ENCODE measurements at regions not wholly inside any gene's neighbourhood (a gene's known extent, or its start where the extent isn't known, plus 50 kb on each side); places are given as distances from the start of the nearest gene placed in this dataset.
A peak's percentile ranks its signal among the peaks of the same experiment; 100 is the strongest.
"Not testable (repeated sequence)": the region's sequence is repeated elsewhere in the genome, so short reads cannot be mapped to it uniquely, and the experiment has no call there.

- H3K4me1 ChIP-seq (ENCODE audit: control insufficient read depth, insufficient read depth, low read length) = no peaks in the 10 kb centered on the region
- intact Hi-C loops (cut with DNase I) = no loop called here
- no peak for DNase-seq
- H3K27me3 ChIP-seq (ENCODE audit: control insufficient read depth, insufficient read depth) = no peaks in the 10 kb centered on the region
- no peak overlapping the region for H3K4me3 ChIP-seq (ENCODE audit: low read length)
- WGBS = 59% methylated on average over 1 of the region's 1 CpG
- ATAC-seq = no peak
- no peaks in the 10 kb centered on the region for H3K9me3 ChIP-seq (ENCODE audit: control insufficient read depth, low read length)
- no peak overlapping the region for H3K27ac ChIP-seq (ENCODE audit: low read length)
These were observed 135.1 kb upstream of the RFX3 start for GRCh38 chr9:3660936-3661335.

- WGBS = 88% methylated on average over 2 of the region's 2 CpGs
- H3K27me3 ChIP-seq (ENCODE audit: control insufficient read depth, insufficient read depth) = no peaks in the 10 kb centered on the region
- no peaks in the 10 kb centered on the region for H3K4me1 ChIP-seq (ENCODE audit: control insufficient read depth, insufficient read depth, low read length)
- no peak overlapping the region for H3K27ac ChIP-seq (ENCODE audit: low read length)
- intact Hi-C loops (cut with DNase I) = no loop called here
- H3K4me3 ChIP-seq (ENCODE audit: low read length) = no peak overlapping the region
- ATAC-seq = no peak
- no peaks in the 10 kb centered on the region for H3K9me3 ChIP-seq (ENCODE audit: control insufficient read depth, low read length)
- no peak for DNase-seq
These were observed 133.8 kb upstream of the RFX3 start for GRCh38 chr9:3659647-3660046.

DNA sequence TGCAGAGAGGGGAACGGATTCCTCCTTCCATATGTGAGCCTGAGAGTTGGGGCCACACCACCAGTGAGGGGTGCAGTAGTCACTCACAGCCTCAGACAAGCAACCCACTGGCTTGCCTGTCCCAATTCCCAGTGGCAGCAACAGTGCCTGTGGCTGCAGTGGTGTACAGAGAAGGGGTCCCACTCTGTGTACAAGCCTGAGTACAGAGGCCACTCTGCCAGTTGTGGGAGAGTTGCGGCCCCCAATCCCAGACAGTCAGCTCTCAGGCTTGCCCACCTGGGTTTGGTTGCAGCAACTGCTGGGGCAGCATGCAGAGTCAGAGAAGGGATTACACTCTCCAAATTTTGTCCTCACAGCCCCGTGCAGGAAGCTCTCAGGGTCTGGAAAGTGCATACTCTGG, 133.2 kb upstream of the RFX3 start:
- H3K9me3 ChIP-seq (ENCODE audit: control insufficient read depth, low read length) = no peaks in the 10 kb centered on the region
- ATAC-seq (no peak), DNase-seq (no peak)
- no peak overlapping the region for H3K4me3 ChIP-seq (ENCODE audit: low read length)
- H3K4me1 ChIP-seq (ENCODE audit: control insufficient read depth, insufficient read depth, low read length) = no peaks in the 10 kb centered on the region
- H3K27ac ChIP-seq (ENCODE audit: low read length) = no peak overlapping the region
- 92% methylated on average over 3 of the region's 3 CpGs for WGBS
- intact Hi-C loops (cut with DNase I) = no loop called here
- H3K27me3 ChIP-seq (ENCODE audit: control insufficient read depth, insufficient read depth) = no peaks in the 10 kb centered on the region

DNA sequence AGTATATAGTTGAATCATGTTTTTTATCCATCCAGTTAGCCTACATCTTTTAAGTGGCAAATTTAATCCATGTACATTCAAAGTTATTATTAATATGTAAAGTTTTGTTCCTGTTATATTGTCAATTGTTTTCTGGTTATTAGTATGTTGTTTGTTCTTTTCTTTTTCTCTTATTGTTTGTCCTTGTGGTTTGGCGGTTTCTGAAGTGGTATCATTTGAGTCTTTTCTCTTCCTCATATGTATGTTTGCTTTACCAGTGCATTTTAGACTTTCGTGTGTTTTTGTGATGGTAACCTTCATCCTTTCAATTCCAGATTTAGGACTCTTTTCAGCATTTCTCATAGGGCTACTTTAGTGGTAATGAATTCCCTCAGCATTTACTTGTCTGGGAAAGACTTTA, 130.4 kb upstream of the RFX3 start:
- Histone ChIP-seq H3K4me1 (ENCODE audit: control insufficient read depth, insufficient read depth, low read length) (no peaks in the 10 kb centered on the region), H3K27ac (ENCODE audit: low read length) (no peak overlapping the region), H3K27me3 (ENCODE audit: control insufficient read depth, insufficient read depth) (no peaks in the 10 kb centered on the region), H3K4me3 (ENCODE audit: low read length) (no peak overlapping the region), H3K9me3 (ENCODE audit: control insufficient read depth, low read length) (no peaks in the 10 kb centered on the region)
- no peak for ATAC-seq
- DNase-seq = no peak
- 91% methylated on average over 2 of the region's 2 CpGs for WGBS
- intact Hi-C loops (cut with DNase I) = no loop called here

DNA sequence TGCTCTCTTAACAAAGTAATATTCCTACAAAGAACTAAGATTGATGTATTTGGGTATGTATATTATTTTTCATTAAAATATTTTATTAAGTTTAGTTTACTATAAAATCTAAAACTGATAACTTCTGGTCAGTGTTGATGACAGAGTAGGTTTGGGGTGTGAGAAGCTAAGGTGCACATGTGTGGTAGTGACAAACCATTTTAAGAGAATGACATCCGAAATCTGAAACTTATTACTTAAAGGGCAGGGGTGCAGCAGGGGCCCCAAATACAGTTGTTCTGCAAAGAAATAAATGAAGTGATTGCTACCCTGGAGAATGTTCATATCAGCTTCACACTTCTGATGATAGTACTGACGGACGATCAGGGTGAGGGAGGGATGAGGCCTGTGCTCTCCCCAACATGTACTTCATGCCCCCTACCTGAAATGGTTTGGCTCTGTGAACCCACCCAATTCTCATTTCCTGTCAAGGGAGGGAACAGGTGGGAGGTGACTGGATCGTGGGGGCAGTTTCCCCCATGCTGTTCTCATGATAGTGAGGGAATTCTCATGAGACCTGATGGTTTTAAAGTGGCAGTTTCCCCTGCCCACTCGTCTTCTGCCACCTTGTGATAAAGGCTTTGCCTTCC, 125.3 kb upstream of the RFX3 start:
- Histone ChIP-seq H3K4me1 (ENCODE audit: control insufficient read depth, insufficient read depth, low read length) (no peaks in the 10 kb centered on the region), H3K27ac (ENCODE audit: low read length) (no peak overlapping the region), H3K27me3 (ENCODE audit: control insufficient read depth, insufficient read depth) (no peaks in the 10 kb centered on the region), H3K4me3 (ENCODE audit: low read length) (no peak overlapping the region), H3K9me3 (ENCODE audit: control insufficient read depth, low read length) (no peaks in the 10 kb centered on the region)
- intact Hi-C loops (cut with DNase I) = no loop called here
- no peak for ATAC-seq
- no peak for DNase-seq
- 47% methylated on average over 5 of the region's 5 CpGs for WGBS

DNA sequence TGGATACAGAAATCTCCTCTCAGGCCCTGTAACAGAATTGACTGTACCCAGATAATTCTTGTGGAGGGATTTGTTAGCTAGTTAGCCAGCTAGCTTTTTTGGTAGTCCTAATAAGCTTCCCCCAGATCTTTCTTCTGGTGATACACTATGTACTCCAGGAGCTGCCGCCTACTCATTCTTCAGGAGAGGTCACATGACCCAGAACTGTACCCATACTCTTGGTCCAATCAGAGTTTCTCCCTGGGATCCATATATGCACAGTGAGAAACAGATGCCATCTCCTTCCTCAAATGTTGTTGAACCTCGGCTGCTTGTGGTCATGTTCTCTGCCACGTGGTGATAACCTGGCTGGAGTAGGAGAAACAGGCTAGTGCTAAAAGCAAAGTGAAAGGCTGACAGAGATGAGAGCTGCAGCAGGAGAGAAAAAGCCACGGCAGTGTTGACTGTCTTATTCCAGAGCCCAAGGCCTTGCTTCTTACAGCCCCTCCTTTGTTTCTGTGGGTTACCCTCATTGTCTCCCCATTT, 123.0 kb upstream of the RFX3 start:
- intact Hi-C loops (cut with DNase I) = no loop called here

DNA sequence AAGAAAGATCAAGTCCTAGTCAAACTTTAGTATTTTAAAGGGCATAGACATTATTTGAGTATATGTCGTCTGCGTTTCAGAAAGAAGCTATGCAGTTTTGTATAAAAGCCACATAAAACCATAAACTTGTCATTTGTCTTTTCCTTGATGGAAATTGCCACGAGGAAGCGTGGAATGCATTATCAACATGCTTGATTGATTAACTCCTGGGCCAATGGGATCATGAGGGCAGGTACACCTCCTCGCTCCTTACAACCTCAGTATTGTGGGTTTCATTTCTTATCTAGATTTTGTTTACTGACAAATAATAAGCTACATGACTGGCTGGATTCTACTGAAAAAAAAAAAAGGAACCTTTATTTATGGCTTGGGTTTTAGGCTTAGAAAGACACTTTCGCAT, 122.5 kb upstream of the RFX3 start:
- DNase-seq (no peak), ATAC-seq (no peak)
- H3K4me3 ChIP-seq (ENCODE audit: low read length) = no peak overlapping the region
- 88% methylated on average over 6 of the region's 6 CpGs for WGBS
- no peaks in the 10 kb centered on the region for H3K9me3 ChIP-seq (ENCODE audit: control insufficient read depth, low read length)
- H3K4me1 ChIP-seq (ENCODE audit: control insufficient read depth, insufficient read depth, low read length) = no peaks in the 10 kb centered on the region
- H3K27me3 ChIP-seq (ENCODE audit: control insufficient read depth, insufficient read depth) = no peaks in the 10 kb centered on the region
- intact Hi-C loops (cut with DNase I) = no loop called here
- H3K27ac ChIP-seq (ENCODE audit: low read length) = no peak overlapping the region

More for the DNA sequence above, 123.0 kb upstream of the RFX3 start:
- ATAC-seq (no peak), DNase-seq (no peak)
- WGBS = 80% methylated on average over 4 of the region's 4 CpGs
- Histone ChIP-seq H3K27ac (ENCODE audit: low read length) (no peak overlapping the region), H3K4me1 (ENCODE audit: control insufficient read depth, insufficient read depth, low read length) (no peaks in the 10 kb centered on the region), H3K27me3 (ENCODE audit: control insufficient read depth, insufficient read depth) (no peaks in the 10 kb centered on the region), H3K9me3 (ENCODE audit: control insufficient read depth, low read length) (no peaks in the 10 kb centered on the region), H3K4me3 (ENCODE audit: low read length) (no peak overlapping the region)

GRCh38 chr9:3647652-3648051, 121.9 kb upstream of the RFX3 start:
- Histone ChIP-seq H3K4me1 (ENCODE audit: control insufficient read depth, insufficient read depth, low read length) (no peaks in the 10 kb centered on the region), H3K27ac (ENCODE audit: low read length) (no peak overlapping the region), H3K4me3 (ENCODE audit: low read length) (no peak overlapping the region), H3K27me3 (ENCODE audit: control insufficient read depth, insufficient read depth) (no peaks in the 10 kb centered on the region), H3K9me3 (ENCODE audit: control insufficient read depth, low read length) (no peaks in the 10 kb centered on the region)
- no peak for ATAC-seq
- intact Hi-C loops (cut with DNase I) = no loop called here
- no peak for DNase-seq
- 59% methylated on average over 1 of the region's 1 CpG for WGBS

DNA sequence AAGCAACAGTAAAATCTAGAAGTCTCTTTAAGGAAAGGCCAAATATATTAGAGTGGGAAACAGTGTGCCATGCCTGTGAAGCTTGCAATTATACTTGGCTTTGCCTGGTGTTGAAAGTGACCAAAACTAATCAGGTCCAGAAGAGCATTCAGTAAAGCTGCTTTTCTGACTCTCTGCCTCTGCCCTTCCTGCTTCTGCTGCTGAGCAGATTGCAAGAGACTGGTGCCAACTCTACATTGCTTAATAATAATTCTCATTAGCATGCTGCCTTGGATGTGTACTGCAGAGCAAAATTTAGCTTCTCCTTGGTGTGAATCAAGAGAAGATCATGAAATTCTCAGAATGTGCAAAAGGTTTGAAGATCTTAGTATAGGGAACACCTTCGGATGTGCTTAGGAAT, 120.4 kb upstream of the RFX3 start:
- no peaks in the 10 kb centered on the region for H3K9me3 ChIP-seq (ENCODE audit: control insufficient read depth, low read length)
- H3K4me3 ChIP-seq (ENCODE audit: low read length) = no peak overlapping the region
- H3K27me3 ChIP-seq (ENCODE audit: control insufficient read depth, insufficient read depth) = no peaks in the 10 kb centered on the region
- no peaks in the 10 kb centered on the region for H3K4me1 ChIP-seq (ENCODE audit: control insufficient read depth, insufficient read depth, low read length)
- no peak overlapping the region for H3K27ac ChIP-seq (ENCODE audit: low read length)
- no peak for DNase-seq
- WGBS = 95% methylated on average over 1 of the region's 1 CpG
- peak in 1 of 2 donors; percentile 56 for ATAC-seq
- intact Hi-C loops (cut with DNase I) = no loop called here

DNA sequence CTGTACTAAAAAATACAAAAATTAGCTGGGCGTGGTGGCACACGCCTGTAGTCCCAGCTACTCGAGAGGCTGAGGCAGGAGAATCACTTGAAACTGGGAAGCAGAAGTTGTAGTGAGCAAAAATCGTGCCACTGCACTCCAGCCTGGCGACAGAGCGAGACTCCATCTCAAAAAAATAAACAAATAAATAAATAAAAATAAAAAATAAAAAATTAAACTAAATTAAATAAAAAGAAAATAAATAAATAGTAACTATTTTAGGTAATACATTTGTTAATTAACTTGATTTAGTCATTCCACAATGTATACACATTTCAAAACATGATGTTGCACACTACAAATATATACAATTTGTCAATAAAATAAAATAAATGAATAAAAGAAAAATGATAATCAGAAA, 116.3 kb upstream of the RFX3 start:
- 93% methylated on average over 6 of the region's 6 CpGs for WGBS
- intact Hi-C loops (cut with DNase I); H3K9me3 ChIP-seq (ENCODE audit: control insufficient read depth, low read length); ATAC-seq; H3K4me1 ChIP-seq (ENCODE audit: control insufficient read depth, insufficient read depth, low read length); DNase-seq; H3K27ac ChIP-seq (ENCODE audit: low read length); H3K27me3 ChIP-seq (ENCODE audit: control insufficient read depth, insufficient read depth); H3K4me3 ChIP-seq (ENCODE audit: low read length): not testable (repeated sequence)

DNA sequence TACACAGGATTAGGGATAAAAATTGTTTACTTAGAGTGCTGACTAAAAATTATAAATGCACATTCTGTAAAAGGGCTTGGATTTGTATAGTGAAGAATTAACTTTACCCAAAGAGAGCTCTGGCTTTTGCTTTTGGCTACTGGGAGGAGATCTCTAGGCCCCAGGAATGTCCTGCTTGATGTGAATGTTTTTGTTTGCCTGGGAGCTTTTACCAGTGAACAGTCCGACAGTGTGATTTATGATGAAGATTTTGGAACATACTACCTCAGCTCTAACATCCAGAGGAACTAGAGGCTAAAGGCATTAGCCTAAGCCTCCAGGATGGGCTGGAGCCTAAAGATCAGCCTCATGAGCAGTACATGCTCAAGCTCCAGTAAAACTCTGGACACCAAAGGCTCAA, 103.7 kb upstream of the RFX3 start:
- intact Hi-C loops (cut with DNase I) = no loop called here
- H3K4me1 ChIP-seq (ENCODE audit: control insufficient read depth, insufficient read depth, low read length) = peaks cover 1% of the 10 kb centered on the region
- 66% methylated on average over 1 of the region's 1 CpG for WGBS
- H3K4me3 ChIP-seq (ENCODE audit: low read length) = no peak overlapping the region
- ATAC-seq (no peak), DNase-seq (no peak)
- H3K27me3 ChIP-seq (ENCODE audit: control insufficient read depth, insufficient read depth) = no peaks in the 10 kb centered on the region
- no peak overlapping the region for H3K27ac ChIP-seq (ENCODE audit: low read length)
- no peaks in the 10 kb centered on the region for H3K9me3 ChIP-seq (ENCODE audit: control insufficient read depth, low read length)

DNA sequence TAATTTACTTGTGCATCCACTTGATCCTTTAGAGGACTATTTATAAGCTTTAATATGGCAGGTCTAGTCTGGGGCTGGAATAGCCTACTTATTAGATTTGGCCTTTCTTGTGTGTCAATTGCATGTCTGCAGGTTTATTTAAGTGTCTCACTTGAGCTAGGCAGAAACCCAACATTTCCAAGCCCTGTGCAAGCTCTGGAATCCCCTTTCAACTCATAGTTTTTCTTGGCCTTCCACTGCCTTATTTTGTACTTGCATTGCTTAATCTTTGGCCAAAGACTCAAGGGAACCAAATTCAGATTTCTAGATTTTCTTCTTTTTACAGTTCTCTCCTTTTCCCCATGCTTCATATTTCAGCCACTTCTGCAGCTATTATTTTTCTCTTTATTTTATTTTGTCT, 102.4 kb upstream of the RFX3 start:
- ATAC-seq (peak; percentile 45 to 72), DNase-seq (no peak)
- H3K27me3 ChIP-seq (ENCODE audit: control insufficient read depth, insufficient read depth) = no peaks in the 10 kb centered on the region
- H3K27ac ChIP-seq (ENCODE audit: low read length) = no peak overlapping the region
- no peaks in the 10 kb centered on the region for H3K9me3 ChIP-seq (ENCODE audit: control insufficient read depth, low read length)
- no peak overlapping the region for H3K4me3 ChIP-seq (ENCODE audit: low read length)
- peaks cover 1% of the 10 kb centered on the region for H3K4me1 ChIP-seq (ENCODE audit: control insufficient read depth, insufficient read depth, low read length)
- intact Hi-C loops (cut with DNase I) = no loop called here
